Right lobe of liver (tissue), 4 donors: ENCODE measurements at regions not wholly inside any gene's neighbourhood (a gene's known extent, or its start where the extent isn't known, plus 50 kb on each side); places are given as distances from the start of the nearest gene placed in this dataset.

ENCODE experiments used
- POLR2A ChIP-seq: fragments of 450-650 bp; IDR thresholded peaks from one replicate; pipeline ENCODE4 v1.6.1; 2017; ENCODE audit warnings: antibody characterized with exemption, mild to moderate bottlenecking
- TF ChIP-seq, protein P1 (sequence below), 4 donors: fragments of 200-600 bp in 3 of 4; fragments of 450-650 bp in 1 of 4; IDR thresholded peaks; one replicate each; pipeline versions ENCODE4 v1.5.1 to v1.8.0; 2016 to 2022; ENCODE audit warnings: antibody characterized with exemption in 4 of 4, mild to moderate bottlenecking in 2 of 4
- donor health status: DM: no; HTN: no; CAD: no.
- donor health status: DM: no; HTN: no; CAD: no.
- donor health status: DM: no; HTN: yes; CAD: no.

DNA sequence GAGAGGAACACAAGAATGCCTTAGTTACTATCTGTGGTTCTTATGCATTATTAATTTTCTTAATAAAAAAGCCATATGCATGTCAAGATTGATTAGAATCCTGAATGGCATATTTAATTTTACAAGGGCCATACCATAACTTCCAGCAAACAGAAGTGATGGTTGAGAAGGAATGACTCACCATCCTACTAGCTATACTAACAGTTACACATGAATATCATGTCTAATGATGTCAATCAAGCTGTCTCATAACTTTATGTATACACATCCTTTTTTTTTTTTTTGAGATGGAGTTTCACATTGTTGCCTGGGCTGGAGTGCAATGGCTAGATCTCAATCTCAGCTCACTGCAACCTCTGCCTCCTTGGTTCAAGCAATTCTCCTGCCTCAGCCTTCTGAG, 1123.9 kb downstream of the NLGN4Y start:
- TF ChIP-seq, protein P1, sequence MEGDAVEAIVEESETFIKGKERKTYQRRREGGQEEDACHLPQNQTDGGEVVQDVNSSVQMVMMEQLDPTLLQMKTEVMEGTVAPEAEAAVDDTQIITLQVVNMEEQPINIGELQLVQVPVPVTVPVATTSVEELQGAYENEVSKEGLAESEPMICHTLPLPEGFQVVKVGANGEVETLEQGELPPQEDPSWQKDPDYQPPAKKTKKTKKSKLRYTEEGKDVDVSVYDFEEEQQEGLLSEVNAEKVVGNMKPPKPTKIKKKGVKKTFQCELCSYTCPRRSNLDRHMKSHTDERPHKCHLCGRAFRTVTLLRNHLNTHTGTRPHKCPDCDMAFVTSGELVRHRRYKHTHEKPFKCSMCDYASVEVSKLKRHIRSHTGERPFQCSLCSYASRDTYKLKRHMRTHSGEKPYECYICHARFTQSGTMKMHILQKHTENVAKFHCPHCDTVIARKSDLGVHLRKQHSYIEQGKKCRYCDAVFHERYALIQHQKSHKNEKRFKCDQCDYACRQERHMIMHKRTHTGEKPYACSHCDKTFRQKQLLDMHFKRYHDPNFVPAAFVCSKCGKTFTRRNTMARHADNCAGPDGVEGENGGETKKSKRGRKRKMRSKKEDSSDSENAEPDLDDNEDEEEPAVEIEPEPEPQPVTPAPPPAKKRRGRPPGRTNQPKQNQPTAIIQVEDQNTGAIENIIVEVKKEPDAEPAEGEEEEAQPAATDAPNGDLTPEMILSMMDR (IDR thresholded peaks at IDR 0.05), result no peak
- TF ChIP-seq POLR2A, result no peak
